ENCODE measurements at regions not wholly inside any gene's neighbourhood (a gene's known extent, or its start where the extent isn't known, plus 50 kb on each side); places are given as distances from the start of the nearest gene placed in this dataset.

DNA sequence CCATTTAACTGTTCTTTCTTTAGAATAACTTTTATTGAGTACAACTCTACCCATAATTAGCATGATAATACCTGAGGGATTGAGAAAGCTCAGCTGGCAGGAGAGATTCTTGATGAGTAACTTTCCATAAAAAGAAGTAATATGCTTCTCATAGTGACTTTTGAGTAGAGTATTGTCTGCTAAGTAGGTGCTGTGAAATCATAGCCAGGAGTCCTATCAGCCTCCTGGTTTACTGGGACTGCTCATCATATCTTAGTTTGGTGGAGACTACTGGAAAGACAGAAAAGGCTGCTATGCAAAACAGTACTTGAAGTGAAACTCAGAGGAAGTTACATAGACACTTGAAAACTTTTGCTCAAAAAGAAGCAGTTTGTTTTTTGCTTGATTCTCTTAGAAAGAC lies 113.3 kb upstream of the ATP2B1 start:
- TF ChIP-seq EZH2phosphoT487 (IDR thresholded peaks at IDR 0.05; ENCODE audit: borderline replicate concordance, low read length) = no peak
- TF ChIP-seq, protein P1, sequence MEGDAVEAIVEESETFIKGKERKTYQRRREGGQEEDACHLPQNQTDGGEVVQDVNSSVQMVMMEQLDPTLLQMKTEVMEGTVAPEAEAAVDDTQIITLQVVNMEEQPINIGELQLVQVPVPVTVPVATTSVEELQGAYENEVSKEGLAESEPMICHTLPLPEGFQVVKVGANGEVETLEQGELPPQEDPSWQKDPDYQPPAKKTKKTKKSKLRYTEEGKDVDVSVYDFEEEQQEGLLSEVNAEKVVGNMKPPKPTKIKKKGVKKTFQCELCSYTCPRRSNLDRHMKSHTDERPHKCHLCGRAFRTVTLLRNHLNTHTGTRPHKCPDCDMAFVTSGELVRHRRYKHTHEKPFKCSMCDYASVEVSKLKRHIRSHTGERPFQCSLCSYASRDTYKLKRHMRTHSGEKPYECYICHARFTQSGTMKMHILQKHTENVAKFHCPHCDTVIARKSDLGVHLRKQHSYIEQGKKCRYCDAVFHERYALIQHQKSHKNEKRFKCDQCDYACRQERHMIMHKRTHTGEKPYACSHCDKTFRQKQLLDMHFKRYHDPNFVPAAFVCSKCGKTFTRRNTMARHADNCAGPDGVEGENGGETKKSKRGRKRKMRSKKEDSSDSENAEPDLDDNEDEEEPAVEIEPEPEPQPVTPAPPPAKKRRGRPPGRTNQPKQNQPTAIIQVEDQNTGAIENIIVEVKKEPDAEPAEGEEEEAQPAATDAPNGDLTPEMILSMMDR (IDR thresholded peaks at IDR 0.05; ENCODE audit: low read depth, low read length, poor library complexity, severe bottlenecking) = no peak
